Stimulated activated naive CD8-positive, alpha-beta T cell treated with anti-CD3 and anti-CD28 coated beads, Interleukin-15, Interleukin-2, amounts not matched to agents 100 U/mL and 50 U/mL, for 24 hours (primary cell): ENCODE measurements at regions not wholly inside any gene's neighbourhood (a gene's known extent, or its start where the extent isn't known, plus 50 kb on each side); places are given as distances from the start of the nearest gene placed in this dataset.

Source experiments
- ATAC-seq: fragments of 150-1000 bp; cut with Tn5 transposase; one replicate; pipeline ENCODE4 v1.10.0; 2021
- DNase-seq: peaks from one replicate; pipeline ENCODE4 v3.0.0; 2021

GRCh38 chr12:127235761-127236160 lies 1031.2 kb upstream of the TMEM132C start:
- no peak for ATAC-seq
- DNase-seq: no peak

GRCh38 chr12:127236491-127236890 lies 1030.5 kb upstream of the TMEM132C start:
- DNase-seq (no peak), ATAC-seq (no peak)

- no peak for DNase-seq
- no peak for ATAC-seq
Observed at GRCh38 chr12:127237151-127237550, 1029.8 kb upstream of the TMEM132C start.

- ATAC-seq (no peak), DNase-seq (no peak)
Observed at GRCh38 chr12:127238107-127238506, 1028.9 kb upstream of the TMEM132C start.

- DNase-seq (no peak), ATAC-seq (no peak)
Observed at GRCh38 chr12:127239781-127240180, 1027.2 kb upstream of the TMEM132C start.

- no peak for DNase-seq
- no peak for ATAC-seq
Observed at GRCh38 chr12:127240249-127240929, 1026.6 kb upstream of the TMEM132C start.

- no peak for DNase-seq
- no peak for ATAC-seq
Observed at GRCh38 chr12:127241072-127241817, 1025.7 kb upstream of the TMEM132C start.

- DNase-seq: no peak
- no peak for ATAC-seq
Observed at GRCh38 chr12:127245009-127245408, 1022.0 kb upstream of the TMEM132C start.

GRCh38 chr12:127245437-127245836 lies 1021.5 kb upstream of the TMEM132C start:
- no peak for ATAC-seq
- DNase-seq: no peak

- ATAC-seq: no peak
- no peak for DNase-seq
Observed at GRCh38 chr12:127247937-127248336, 1019.0 kb upstream of the TMEM132C start.

- ATAC-seq (no peak), DNase-seq (no peak)
Observed at GRCh38 chr12:127249428-127249827, 1017.5 kb upstream of the TMEM132C start.

GRCh38 chr12:127253797-127254327 lies 1013.1 kb upstream of the TMEM132C start:
- ATAC-seq (no peak), DNase-seq (no peak)

GRCh38 chr12:127254420-127254955 lies 1012.5 kb upstream of the TMEM132C start:
- ATAC-seq (no peak), DNase-seq (no peak)

- no peak for DNase-seq
Observed at GRCh38 chr12:127257366-127257935, 1009.5 kb upstream of the TMEM132C start.

GRCh38 chr12:127260531-127260930 lies 1006.4 kb upstream of the TMEM132C start:
- DNase-seq (no peak), ATAC-seq (no peak)

More at GRCh38 chr12:127257366-127257935, 1009.5 kb upstream of the TMEM132C start:
- ATAC-seq: no peak

GRCh38 chr12:127260999-127261398 lies 1006.0 kb upstream of the TMEM132C start:
- DNase-seq (no peak), ATAC-seq (no peak)

- ATAC-seq: no peak
- DNase-seq: no peak
Observed at GRCh38 chr12:127262615-127263014, 1004.4 kb upstream of the TMEM132C start.

- no peak for ATAC-seq
- DNase-seq: no peak
Observed at GRCh38 chr12:127263621-127264020, 1003.3 kb upstream of the TMEM132C start.

- no peak for DNase-seq
- ATAC-seq: no peak
Observed at GRCh38 chr12:127267128-127267527, 999.8 kb upstream of the TMEM132C start.

- DNase-seq (no peak), ATAC-seq (no peak)
Observed at GRCh38 chr12:127268213-127268612, 998.8 kb upstream of the TMEM132C start.

GRCh38 chr12:127268706-127269425 lies 998.1 kb upstream of the TMEM132C start:
- DNase-seq (no peak), ATAC-seq (no peak)

GRCh38 chr12:127270193-127270592 lies 996.8 kb upstream of the TMEM132C start:
- ATAC-seq: no peak

More at GRCh38 chr12:127270193-127270592, 996.8 kb upstream of the TMEM132C start:
- no peak for DNase-seq
